GM12873 (cell line): ENCODE measurements at regions not wholly inside any gene's neighbourhood (a gene's known extent, or its start where the extent isn't known, plus 50 kb on each side); places are given as distances from the start of the nearest gene placed in this dataset.

Experiments used
- TF ChIP-seq, protein P1 (sequence below): IDR thresholded peaks from 2 replicates; pipeline ENCODE4 v1.5.1; 2012; ENCODE audit warnings: low read depth, mild to moderate bottlenecking, moderate library complexity, low read length, control low read depth; ENCODE audit not compliant: insufficient read depth; ENCODE audit errors: missing control alignments

DNA sequence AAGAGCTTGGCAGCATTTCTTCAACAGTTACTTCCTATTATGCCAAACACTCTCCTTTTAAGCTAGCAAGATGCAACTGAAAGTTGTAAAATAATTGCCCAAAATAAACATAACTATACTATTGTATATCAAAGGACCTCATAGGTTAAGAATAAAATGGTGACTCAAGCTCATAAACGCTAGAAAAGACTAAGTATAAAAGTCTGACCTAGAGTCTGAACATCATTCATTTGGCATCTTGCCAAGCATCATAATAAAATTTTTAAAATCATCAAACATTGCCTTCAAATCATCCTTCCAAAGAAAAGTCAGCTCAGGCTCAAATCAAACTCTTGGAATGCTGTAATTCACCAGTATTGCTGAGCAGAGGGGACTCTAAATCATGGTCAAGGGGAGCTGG is 281.2 kb downstream of the QDPR start:
- TF ChIP-seq, protein P1, sequence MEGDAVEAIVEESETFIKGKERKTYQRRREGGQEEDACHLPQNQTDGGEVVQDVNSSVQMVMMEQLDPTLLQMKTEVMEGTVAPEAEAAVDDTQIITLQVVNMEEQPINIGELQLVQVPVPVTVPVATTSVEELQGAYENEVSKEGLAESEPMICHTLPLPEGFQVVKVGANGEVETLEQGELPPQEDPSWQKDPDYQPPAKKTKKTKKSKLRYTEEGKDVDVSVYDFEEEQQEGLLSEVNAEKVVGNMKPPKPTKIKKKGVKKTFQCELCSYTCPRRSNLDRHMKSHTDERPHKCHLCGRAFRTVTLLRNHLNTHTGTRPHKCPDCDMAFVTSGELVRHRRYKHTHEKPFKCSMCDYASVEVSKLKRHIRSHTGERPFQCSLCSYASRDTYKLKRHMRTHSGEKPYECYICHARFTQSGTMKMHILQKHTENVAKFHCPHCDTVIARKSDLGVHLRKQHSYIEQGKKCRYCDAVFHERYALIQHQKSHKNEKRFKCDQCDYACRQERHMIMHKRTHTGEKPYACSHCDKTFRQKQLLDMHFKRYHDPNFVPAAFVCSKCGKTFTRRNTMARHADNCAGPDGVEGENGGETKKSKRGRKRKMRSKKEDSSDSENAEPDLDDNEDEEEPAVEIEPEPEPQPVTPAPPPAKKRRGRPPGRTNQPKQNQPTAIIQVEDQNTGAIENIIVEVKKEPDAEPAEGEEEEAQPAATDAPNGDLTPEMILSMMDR, result no peak

DNA sequence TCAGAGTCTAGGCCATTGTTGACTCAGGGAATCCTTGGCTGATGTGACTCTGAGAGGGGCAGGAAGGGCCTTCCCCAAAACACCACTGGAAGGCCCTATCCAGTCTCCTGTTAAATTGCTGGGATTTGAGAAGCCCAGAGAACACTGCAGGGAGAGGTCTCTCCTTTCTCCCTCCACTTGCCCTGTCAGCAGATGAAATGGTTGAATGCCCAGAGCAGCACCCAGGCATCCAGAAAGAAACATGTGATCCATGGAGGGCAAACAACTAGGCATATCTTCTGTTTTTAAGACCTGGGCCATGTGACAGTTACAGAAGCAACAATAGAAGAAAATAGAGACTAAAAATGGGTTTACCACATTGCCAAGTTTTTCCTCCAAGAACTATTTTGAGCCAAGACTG is 291.1 kb downstream of the QDPR start:
- TF ChIP-seq, protein P1, result no peak

DNA sequence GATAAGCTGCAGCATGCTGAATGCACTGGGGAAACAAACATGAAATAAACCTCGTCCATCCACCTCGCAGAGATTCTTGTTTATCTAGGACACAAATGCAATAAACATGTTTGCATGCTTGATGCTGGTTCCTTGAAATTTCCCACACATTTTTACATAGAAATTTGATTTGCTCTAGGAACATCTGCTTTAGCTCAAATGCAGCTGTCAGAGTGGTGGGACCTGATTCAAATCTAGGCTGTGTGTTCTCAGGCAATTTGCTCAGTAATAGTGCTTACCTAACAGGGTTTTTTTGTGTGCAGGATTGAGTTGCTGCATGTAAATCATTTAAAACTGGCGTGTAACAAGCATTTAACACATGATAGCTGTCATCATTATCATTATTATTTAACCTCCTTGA is 293.1 kb downstream of the QDPR start:
- TF ChIP-seq, protein P1, result no peak

DNA sequence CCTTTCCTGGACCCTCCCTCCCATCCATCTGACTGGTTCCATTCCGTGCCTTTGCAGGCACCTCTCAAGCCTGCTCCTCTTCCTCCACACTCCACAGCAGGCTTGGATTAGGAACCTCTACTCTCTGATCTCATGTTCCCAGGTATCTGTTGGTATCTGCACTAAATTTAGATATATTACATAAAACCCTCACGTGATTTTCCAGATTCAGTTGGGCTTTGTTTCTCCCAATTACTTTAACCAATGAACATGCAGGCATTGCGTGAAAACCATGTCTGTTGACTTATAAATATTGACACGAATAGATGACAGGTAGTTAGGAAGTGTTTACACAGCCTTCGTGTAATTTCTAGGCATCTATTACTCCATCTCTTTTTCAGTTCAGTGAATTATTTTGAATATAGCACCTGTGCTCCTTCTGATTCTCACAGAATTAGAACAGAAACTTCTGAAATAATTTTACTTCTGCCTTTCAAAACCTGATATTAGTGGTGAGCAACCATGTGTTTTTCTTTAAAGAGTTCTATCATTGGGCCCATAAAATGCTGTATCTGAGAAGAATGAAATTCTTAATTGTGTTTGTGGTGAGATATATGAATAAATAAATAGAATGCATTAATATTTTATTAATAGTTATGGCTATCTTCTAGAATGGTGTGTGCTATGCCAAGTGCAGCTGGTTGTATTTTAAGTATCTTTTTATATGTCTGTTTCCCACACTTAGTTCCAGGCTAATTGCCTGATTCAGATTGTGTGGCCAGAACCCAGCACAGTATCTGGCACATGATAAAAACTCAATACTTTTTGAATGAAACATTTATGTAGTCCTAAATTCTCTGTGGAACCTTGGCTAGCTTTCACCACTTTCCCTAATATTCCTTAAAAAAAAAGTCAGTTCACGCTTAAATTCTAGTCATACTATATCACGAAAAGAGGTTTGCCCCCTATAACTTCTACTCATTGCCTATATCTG is 304.8 kb downstream of the QDPR start:
- TF ChIP-seq, protein P1, result no peak

DNA sequence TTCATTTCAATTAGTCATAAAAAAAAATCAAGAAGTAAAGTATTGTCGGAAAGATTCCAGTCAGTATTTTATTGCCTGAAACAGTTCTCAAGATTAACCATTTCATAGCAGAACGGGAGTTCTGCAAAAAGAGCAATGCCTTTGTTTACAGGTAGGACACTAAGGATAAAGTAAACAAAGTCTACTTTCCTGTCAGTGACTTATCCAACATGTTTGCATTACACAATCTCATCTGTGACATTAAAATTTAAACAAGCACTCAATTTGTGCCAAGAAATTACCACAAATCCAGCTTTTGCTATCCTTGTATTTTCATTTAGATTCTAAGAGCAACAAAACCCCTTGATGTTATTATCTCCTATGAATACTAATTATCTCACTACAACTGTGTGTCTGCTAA is 306.5 kb upstream of the LDB2 start:
- TF ChIP-seq, protein P1, result no peak

DNA sequence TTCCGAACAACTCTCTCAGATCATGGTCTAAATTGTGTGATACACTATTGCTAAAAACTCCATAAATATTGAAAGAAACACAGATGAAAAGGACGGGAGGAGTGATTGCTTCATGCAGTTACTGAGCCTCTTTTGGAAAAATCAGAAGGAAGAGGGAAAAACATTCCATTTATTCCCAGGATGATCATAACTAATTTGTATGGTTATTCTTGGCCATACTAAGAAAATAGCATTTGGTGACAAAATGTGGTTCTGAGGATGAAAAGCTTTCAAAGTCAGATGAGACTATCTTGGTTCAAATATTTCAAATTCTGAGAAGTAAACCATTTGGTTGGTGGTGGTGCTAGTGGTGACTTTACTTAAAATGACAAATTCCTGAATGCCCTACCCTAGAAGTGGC is 305.4 kb upstream of the LDB2 start:
- TF ChIP-seq, protein P1, result no peak

DNA sequence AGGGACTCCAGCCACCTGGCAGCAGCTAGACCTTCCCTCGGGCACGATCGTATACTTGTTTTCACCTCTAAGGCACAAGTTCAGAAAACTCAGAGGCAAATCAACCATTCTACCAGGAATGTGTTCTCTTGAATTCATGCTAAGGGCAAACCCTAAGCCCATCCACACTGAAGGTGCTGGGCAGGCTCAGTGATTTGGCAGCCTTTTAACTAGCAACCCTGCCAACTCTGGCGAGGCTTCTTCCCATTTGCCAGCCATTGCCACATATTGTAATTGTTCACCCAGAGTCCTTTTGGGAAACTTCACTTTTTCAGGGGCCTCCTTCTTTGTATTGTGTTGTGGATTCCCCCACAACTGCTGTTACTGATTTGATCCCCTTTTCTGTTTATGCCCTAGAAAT is 298.6 kb upstream of the LDB2 start:
- TF ChIP-seq, protein P1, result no peak
